Endothelial cell of umbilical vein (primary cell): ENCODE measurements at regions not wholly inside any gene's neighbourhood (a gene's known extent, or its start where the extent isn't known, plus 50 kb on each side); places are given as distances from the start of the nearest gene placed in this dataset.

Experiments used
- BruUV-seq: library from RNA; stranded (reverse); fragments of 400-500 nt; replicated peaks from 2 replicates; lab custom pipeline; 2021; lab: Mats Ljungman, UMichigan
- CTCF ChIA-PET: fragments of 300-600, 350-600 bp; sonication (Branson Sonifier 250); formaldehyde crosslinking; loops from one replicate; lab custom pipeline; 2021; ENCODE audit warnings: antibody characterized with exemption, inconsistent platforms; lab: Charles Lee
- POLR2A ChIA-PET: fragments of 300-600, 350-600 bp; sonication (Branson Sonifier 250); formaldehyde crosslinking; loops from one replicate; lab custom pipeline; 2021; ENCODE audit warnings: antibody characterized with exemption, inconsistent platforms; lab: Charles Lee
- DNase-seq: peaks from one replicate; pipeline ENCODE4 v3.0.0-alpha.2; 2011; ENCODE audit warnings: low read depth, low spot score
- FAIRE-seq: peaks from 2 replicates; lab custom pipeline; 2011; peaks lifted over from hg19 to GRCh38; lab: Jason Lieb, UNC
- H2AFZ ChIP-seq: 2 replicates; pipeline ENCODE4 v1.6.0; 2012; ENCODE audit warnings: low read depth, low read length, control low read depth, inconsistent platforms
- H3K27ac ChIP-seq: 2 replicates; pipeline ENCODE4 v1.5.1; 2011; ENCODE audit warnings: low read depth, mild to moderate bottlenecking, control low read depth, low read length, moderate library complexity; ENCODE audit not compliant: insufficient read depth
- H3K27me3 ChIP-seq, 2 experiments: 2 replicates each; pipeline versions ENCODE4 v1.6.0 to v1.6.1; 2011; ENCODE audit warnings: low read length in 2 of 2, mixed read lengths in 1 of 2; ENCODE audit not compliant: control insufficient read depth in 2 of 2, insufficient read depth in 2 of 2
- H3K36me3 ChIP-seq, 2 experiments: 2 replicates in 1 of 2; 3 replicates in 1 of 2; pipeline ENCODE4 v1.5.1; 2011; ENCODE audit warnings: low read length in 2 of 2, mild to moderate bottlenecking in 1 of 2, moderate library complexity in 1 of 2; ENCODE audit not compliant: control insufficient read depth in 2 of 2, insufficient read depth in 2 of 2; ENCODE audit errors: extremely low read depth in 1 of 2
- H3K4me1 ChIP-seq: 3 replicates; pipeline ENCODE4 v1.5.1; 2011; ENCODE audit warnings: mild to moderate bottlenecking, low read length; ENCODE audit not compliant: control insufficient read depth, insufficient read depth; ENCODE audit errors: extremely low read depth
- H3K4me2 ChIP-seq: 2 replicates; pipeline ENCODE4 v1.6.1; 2011; ENCODE audit warnings: low read length, control low read depth, mixed read lengths; ENCODE audit not compliant: insufficient read depth
- H3K4me3 ChIP-seq, 3 experiments: fragments of 200-600 bp in 1 of 3; sonication (generic), shearing (Covaris generic) in 1 of 3; replicated peaks in 1 of 3; 2 replicates each; pipeline ENCODE4 v1.5.1; 2011 to 2016; ENCODE audit warnings: control low read depth in 3 of 3, low read length in 3 of 3, mild to moderate bottlenecking in 2 of 3, inconsistent platforms in 1 of 3, low read depth in 1 of 3, moderate library complexity in 1 of 3; ENCODE audit not compliant: insufficient read depth in 1 of 3
- H3K79me2 ChIP-seq: 2 replicates; pipeline ENCODE4 v1.6.0; 2012; ENCODE audit warnings: low read length, inconsistent platforms; ENCODE audit not compliant: control insufficient read depth, insufficient read depth
- H3K9ac ChIP-seq: replicated peaks from 2 replicates; pipeline ENCODE3; 2011; ENCODE audit warnings: low read length, control low read depth; ENCODE audit not compliant: insufficient read depth; ENCODE audit errors: extremely low read depth
- H3K9me1 ChIP-seq: replicated peaks from 3 replicates; pipeline ENCODE4 v1.6.0; 2011; ENCODE audit warnings: mild to moderate bottlenecking, low read length; ENCODE audit not compliant: control insufficient read depth, insufficient read depth; ENCODE audit errors: extremely low read depth
- H3K9me3 ChIP-seq: replicated peaks from 2 replicates; pipeline ENCODE4 v1.5.1; 2012; ENCODE audit warnings: low read length, inconsistent platforms; ENCODE audit not compliant: control insufficient read depth, insufficient read depth
- H4K20me1 ChIP-seq: replicated peaks from 2 replicates; pipeline ENCODE3; 2011; ENCODE audit warnings: mild to moderate bottlenecking, low read length; ENCODE audit not compliant: control insufficient read depth, insufficient read depth; ENCODE audit errors: extremely low read depth
- CTCF ChIP-seq, 2 donors: IDR thresholded peaks; 1 replicate in 1 of 2; 2 replicates in 1 of 2; pipeline ENCODE4 v1.5.1; 2011; ENCODE audit warnings: low read length in 2 of 2, mild to moderate bottlenecking in 2 of 2, moderate library complexity in 2 of 2, control low read depth in 1 of 2, inconsistent platforms in 1 of 2, low read depth in 1 of 2; ENCODE audit not compliant: insufficient read depth in 1 of 2; ENCODE audit errors: extremely low read depth in 1 of 2
- EZH2 ChIP-seq: IDR thresholded peaks from 2 replicates; pipeline ENCODE4 v1.6.1; 2012; ENCODE audit warnings: borderline replicate concordance, low read depth, mild to moderate bottlenecking, moderate library complexity, low read length, inconsistent platforms; ENCODE audit not compliant: severe bottlenecking
- FOS ChIP-seq: IDR thresholded peaks from 2 replicates; pipeline ENCODE4 v1.6.1; 2011; ENCODE audit warnings: mild to moderate bottlenecking, low read length, moderate library complexity, borderline replicate concordance; ENCODE audit not compliant: insufficient read depth
- GATA2 ChIP-seq: IDR thresholded peaks from 2 replicates; pipeline ENCODE4 v1.7.0; 2011; ENCODE audit warnings: low read depth, mild to moderate bottlenecking, moderate library complexity, mixed read lengths, low read length; ENCODE audit not compliant: insufficient read length, insufficient read depth
- JUN ChIP-seq: IDR thresholded peaks from 2 replicates; pipeline ENCODE4 v1.6.1; 2011; ENCODE audit warnings: borderline replicate concordance, low read depth; ENCODE audit not compliant: insufficient read length, insufficient read depth
- MAX ChIP-seq: IDR thresholded peaks from 2 replicates; pipeline ENCODE4 v1.6.1; 2011; ENCODE audit not compliant: insufficient read depth, insufficient read length
- MYC ChIP-seq: IDR thresholded peaks from one replicate; pipeline ENCODE4 v1.6.1; 2011; ENCODE audit warnings: mild to moderate bottlenecking, low read depth, low read length
- POLR2A ChIP-seq: IDR thresholded peaks from 2 replicates; pipeline ENCODE4 v1.6.1; 2012; ENCODE audit warnings: low read depth, mild to moderate bottlenecking, control low read depth, low read length
- POLR2AphosphoS5 ChIP-seq: IDR thresholded peaks from 2 replicates; pipeline ENCODE4 v1.6.1; 2012; ENCODE audit warnings: low read depth, mild to moderate bottlenecking, control low read depth, low read length, moderate library complexity; ENCODE audit not compliant: insufficient read depth
- dilution Hi-C: fragments of 300-500 bp; cut with MboI; formaldehyde crosslinking; loops from one replicate; pipeline ENCODE4 v1.15.0; 2019; ENCODE audit warnings: low sequenced_read_pairs; ENCODE audit not compliant: extremely low pct_ligation_motif_present
- intact Hi-C: fragments of 100-400 bp; cut with micrococcal nuclease; formaldehyde crosslinking; loops from one replicate; pipeline ENCODE4 v1.10.0; 2022

GRCh38 chr2:16303761-16304160 is 361.9 kb downstream of the CYRIA start:
- DNase-seq (no peak), FAIRE-seq (no peak)
- ChIA-PET CTCF (no interaction called here), POLR2A (no interaction called here)
- H3K4me3 ChIP-seq, result no peak overlapping the region
- no peak overlapping the region for H2AFZ ChIP-seq
- no peak overlapping the region for H3K9ac ChIP-seq
- H3K9me1 ChIP-seq, result no peaks in the 10 kb centered on the region
- H3K4me2 ChIP-seq, result no peak overlapping the region
- dilution Hi-C loops, result no loop called here
- intact Hi-C loops, result no loop called here
- H3K9me3 ChIP-seq, result no peaks in the 10 kb centered on the region
- no peaks in the 10 kb centered on the region for H3K27me3 ChIP-seq
- no peak overlapping the region for H3K27ac ChIP-seq
- no peaks in the 10 kb centered on the region for H3K4me1 ChIP-seq
- H4K20me1 ChIP-seq, result no peaks in the 10 kb centered on the region
- H3K36me3 ChIP-seq, result no peaks in the 10 kb centered on the region
- H3K79me2 ChIP-seq, result no peaks in the 10 kb centered on the region
- BruUV-seq, result no TSS peak
- TF ChIP-seq GATA2 (no peak), EZH2 (no peak), POLR2AphosphoS5 (no peak), POLR2A (no peak), MYC (no peak), JUN (no peak), FOS (no peak), MAX (no peak), CTCF (IDR thresholded peaks at IDR 0.05; ENCODE audit: extremely low read depth in 1 of 2, insufficient read depth in 1 of 2, low read depth in 1 of 2, low read length in 2 of 2) (no peak)
